Suppressor macrophage (primary cell): ENCODE measurements at regions not wholly inside any gene's neighbourhood (a gene's known extent, or its start where the extent isn't known, plus 50 kb on each side); places are given as distances from the start of the nearest gene placed in this dataset.

Experiments used
- DNase-seq, 4 experiments: peaks; one replicate each; pipeline ENCODE4 v3.0.0-alpha.2; 2020 to 2022

- peak; percentile 66 to 77 (median 71) for DNase-seq
These were observed 247.7 kb upstream of the ANKRD55 start for GRCh38 chr5:56480705-56481427.

- no peak for DNase-seq
These were observed 247.1 kb upstream of the ANKRD55 start for GRCh38 chr5:56480078-56480704.

GRCh38 chr5:56479696-56480077 lies 246.6 kb upstream of the ANKRD55 start:
- DNase-seq: no peak

- DNase-seq: peak in 1 of 4 experiments; percentile 46
These were observed 246.0 kb upstream of the ANKRD55 start for GRCh38 chr5:56479126-56479525.

GRCh38 chr5:56478062-56478461 lies 244.9 kb upstream of the ANKRD55 start:
- DNase-seq: no peak

GRCh38 chr5:56476487-56476856 lies 243.3 kb upstream of the ANKRD55 start:
- DNase-seq: no peak

- DNase-seq: peak; percentile 17 to 44 (median 28)
These were observed 242.8 kb upstream of the ANKRD55 start for GRCh38 chr5:56475689-56476486.

- no peak for DNase-seq
These were observed 238.6 kb upstream of the ANKRD55 start for GRCh38 chr5:56471707-56472106.

- no peak for DNase-seq
These were observed 236.9 kb upstream of the ANKRD55 start for GRCh38 chr5:56470007-56470406.

- no peak for DNase-seq
These were observed 235.1 kb upstream of the ANKRD55 start for GRCh38 chr5:56468277-56468676.

- no peak for DNase-seq
These were observed 234.1 kb upstream of the ANKRD55 start for GRCh38 chr5:56467176-56467717.

GRCh38 chr5:56466136-56466816 lies 233.1 kb upstream of the ANKRD55 start:
- peak in 2 of 4 experiments; percentile 24 to 26 for DNase-seq

- no peak for DNase-seq
These were observed 232.6 kb upstream of the ANKRD55 start for GRCh38 chr5:56465769-56466135.

- DNase-seq: peak in 3 of 4 experiments; percentile 35 to 52 (median 42)
These were observed 232.0 kb upstream of the ANKRD55 start for GRCh38 chr5:56464935-56465768.

GRCh38 chr5:56463944-56464571 lies 230.9 kb upstream of the ANKRD55 start:
- no peak for DNase-seq

- no peak for DNase-seq
These were observed 228.5 kb upstream of the ANKRD55 start for GRCh38 chr5:56461584-56461983.

GRCh38 chr5:56460681-56461191 lies 227.6 kb upstream of the ANKRD55 start:
- DNase-seq: no peak

GRCh38 chr5:56460195-56460546 lies 227.0 kb upstream of the ANKRD55 start:
- DNase-seq: no peak

GRCh38 chr5:56459394-56460194 lies 226.5 kb upstream of the ANKRD55 start:
- DNase-seq: no peak
